GM10266 (cell line): ENCODE measurements at regions not wholly inside any gene's neighbourhood (a gene's known extent, or its start where the extent isn't known, plus 50 kb on each side); places are given as distances from the start of the nearest gene placed in this dataset.

ENCODE experiments used
- DNase-seq: peaks from one replicate; pipeline ENCODE4 v3.0.0; 2012; ENCODE audit errors: extremely low spot score
- TF ChIP-seq, protein P1 (sequence below): IDR thresholded peaks from 2 replicates; pipeline ENCODE4 v1.5.1; 2012; ENCODE audit warnings: mild to moderate bottlenecking, low read depth; ENCODE audit not compliant: control insufficient read depth, insufficient read depth; ENCODE audit errors: missing control alignments

DNA sequence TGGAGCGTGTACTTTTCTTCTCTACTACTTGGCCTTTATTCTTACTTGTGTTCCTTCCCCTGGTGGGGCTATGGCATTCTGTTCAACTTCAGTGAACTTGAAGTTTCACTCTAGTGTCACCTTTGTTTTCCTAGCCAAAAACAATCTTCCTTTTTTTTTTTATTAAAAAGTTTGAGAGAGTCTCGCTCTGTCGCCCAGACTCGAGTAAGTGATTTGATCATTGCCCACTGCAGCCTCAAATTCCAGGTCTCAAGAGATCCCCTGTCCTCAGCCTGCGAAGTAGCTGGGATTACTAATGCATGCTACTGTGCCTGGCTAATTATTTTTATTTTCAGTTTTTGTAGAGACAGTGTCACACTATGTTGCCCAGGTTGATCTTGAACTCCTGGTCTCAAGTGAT is 124.8 kb downstream of the SST start:
- TF ChIP-seq, protein P1, sequence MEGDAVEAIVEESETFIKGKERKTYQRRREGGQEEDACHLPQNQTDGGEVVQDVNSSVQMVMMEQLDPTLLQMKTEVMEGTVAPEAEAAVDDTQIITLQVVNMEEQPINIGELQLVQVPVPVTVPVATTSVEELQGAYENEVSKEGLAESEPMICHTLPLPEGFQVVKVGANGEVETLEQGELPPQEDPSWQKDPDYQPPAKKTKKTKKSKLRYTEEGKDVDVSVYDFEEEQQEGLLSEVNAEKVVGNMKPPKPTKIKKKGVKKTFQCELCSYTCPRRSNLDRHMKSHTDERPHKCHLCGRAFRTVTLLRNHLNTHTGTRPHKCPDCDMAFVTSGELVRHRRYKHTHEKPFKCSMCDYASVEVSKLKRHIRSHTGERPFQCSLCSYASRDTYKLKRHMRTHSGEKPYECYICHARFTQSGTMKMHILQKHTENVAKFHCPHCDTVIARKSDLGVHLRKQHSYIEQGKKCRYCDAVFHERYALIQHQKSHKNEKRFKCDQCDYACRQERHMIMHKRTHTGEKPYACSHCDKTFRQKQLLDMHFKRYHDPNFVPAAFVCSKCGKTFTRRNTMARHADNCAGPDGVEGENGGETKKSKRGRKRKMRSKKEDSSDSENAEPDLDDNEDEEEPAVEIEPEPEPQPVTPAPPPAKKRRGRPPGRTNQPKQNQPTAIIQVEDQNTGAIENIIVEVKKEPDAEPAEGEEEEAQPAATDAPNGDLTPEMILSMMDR, result no peak
- DNase-seq, result no peak

DNA sequence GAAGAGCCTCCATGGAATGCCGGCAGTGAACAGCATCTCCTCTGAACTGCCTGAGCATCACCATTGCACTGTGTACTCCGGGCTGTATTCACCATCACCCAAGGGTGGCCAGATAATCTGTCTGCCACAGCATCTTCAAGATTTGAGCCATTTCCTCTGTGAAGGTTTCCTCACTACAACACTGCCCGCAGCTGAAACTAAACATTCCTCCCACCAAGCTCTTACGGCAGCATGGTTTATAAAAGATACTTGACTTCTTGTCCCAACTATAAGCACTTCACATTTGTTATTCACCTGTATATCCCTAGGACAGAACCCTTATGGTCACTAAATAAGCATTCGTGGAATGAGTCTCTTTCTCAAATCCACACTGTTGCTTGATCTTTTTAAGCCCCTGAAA is 125.9 kb downstream of the SST start:
- no peak for DNase-seq
- TF ChIP-seq, protein P1, result no peak

DNA sequence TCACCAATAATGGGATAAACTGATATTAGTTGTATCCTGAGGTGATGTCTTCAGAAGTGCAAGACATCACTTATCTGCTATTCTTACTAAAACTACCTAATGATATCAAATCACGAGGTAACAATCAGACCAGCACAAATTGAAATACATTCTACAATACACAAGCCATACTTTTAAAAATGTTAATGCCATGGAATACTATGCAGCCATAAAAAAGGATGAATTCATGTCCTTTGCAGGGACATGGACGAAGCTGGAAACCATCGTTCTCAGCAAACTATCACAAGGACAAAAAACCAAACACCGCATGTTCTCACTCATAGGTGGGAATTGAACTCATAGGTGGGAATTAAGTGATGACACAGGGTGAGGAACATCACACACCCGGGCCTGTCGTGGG is 129.3 kb downstream of the SST start:
- TF ChIP-seq, protein P1, result no peak

DNA sequence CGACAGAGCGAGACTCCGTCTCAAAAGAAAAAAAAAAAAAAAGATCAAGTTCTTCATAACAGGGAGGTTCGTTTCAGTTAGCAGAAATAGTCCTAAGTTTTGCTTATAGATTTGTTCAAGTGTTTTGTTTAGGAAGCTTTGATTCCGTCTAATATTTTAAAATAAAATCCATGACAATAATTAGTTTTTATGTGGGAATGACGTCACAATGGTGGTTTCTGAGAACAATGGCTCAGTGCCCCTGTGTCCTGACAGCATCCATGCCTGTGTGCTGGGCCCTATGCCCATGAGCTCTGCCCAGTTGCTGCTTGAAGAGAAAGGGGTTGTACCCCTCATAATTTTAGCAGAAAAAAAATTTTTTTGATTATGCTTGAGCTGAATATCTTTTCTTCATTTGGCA is 134.0 kb downstream of the SST start:
- TF ChIP-seq, protein P1, result no peak
- DNase-seq, result no peak

More for the DNA sequence above, 129.3 kb downstream of the SST start:
- no peak for DNase-seq

DNA sequence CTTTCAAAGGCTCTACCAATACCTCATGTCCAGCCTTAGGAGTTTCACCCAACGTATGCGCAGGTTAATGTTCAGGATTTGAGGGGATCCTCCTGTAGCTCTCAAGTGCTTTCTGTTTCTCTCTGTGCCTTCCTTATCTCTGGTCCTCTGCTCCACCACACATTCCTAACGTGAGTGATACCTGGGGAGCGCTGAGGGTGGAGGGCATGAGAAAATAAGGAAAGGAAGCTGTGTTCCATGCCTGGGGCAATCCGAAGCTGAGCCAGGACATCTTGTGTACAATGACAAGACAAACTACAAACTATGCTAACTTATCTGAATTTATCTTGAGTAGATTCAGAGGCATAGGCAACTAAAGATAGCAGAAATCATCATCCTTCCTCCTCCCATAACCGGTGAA is 136.4 kb downstream of the SST start:
- no peak for DNase-seq
- TF ChIP-seq, protein P1, result no peak

DNA sequence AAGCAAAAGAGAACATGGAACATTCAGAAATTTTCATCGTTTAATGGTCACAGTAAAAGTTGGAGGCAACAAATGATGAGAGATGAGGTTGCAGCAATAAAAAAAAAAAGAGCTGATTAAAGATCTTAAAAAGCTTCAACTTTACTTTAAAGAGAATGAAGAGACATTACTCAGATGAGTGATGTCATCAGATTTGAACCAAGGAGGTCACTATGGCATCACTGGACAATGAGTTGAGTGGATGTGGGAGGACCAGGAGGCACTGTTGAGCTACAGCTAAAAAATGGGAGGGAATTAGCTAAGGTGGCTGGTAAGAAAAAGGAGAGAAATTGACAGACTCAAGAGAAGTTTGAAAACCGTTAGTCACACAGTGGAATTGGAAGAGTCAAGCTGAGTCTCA is 138.4 kb downstream of the SST start:
- TF ChIP-seq, protein P1, result no peak
- no peak for DNase-seq

DNA sequence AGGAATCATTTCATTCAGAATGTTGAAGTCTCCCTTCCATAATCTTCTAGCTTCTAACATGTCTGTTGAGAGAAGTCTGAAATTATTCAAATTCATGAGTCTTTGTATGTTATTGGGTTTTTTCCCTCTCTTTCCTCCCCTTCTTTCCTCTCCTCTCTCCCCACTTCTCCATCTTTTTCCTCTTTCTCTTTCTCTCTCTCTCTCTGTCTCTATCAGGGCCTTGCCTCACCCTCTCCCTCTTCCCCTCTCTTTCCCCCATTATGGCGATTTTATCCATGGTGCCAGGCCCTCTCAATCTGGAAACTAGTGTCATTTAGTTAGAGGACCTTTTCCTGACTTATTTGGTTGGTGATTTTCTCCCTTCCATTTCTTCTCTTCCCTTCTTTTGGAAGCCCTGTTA is 147.3 kb downstream of the SST start:
- TF ChIP-seq, protein P1, result no peak
- no peak for DNase-seq

DNA sequence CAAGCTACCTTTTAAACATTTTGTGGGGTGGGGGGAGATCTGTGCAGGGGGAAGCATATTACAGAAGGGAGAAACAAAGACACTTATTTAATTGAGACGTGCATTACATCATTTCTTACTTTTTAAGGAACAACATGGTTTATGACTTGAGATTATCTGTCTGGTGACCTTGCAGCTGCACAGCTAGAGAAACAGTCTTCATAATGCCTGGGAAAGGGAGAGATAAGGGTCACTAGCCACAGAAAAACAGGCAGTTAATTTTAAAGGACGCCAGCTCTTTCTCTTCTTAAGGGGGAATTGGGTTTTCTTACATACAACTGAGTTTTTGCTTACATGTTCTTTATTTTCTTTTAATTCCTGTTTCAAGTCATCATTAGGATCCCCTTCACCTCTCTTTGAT is 147.9 kb downstream of the SST start:
- TF ChIP-seq, protein P1, result no peak
- DNase-seq, result no peak
